Jurkat, Clone E6-1 (cell line): ENCODE measurements at regions not wholly inside any gene's neighbourhood (a gene's known extent, or its start where the extent isn't known, plus 50 kb on each side); places are given as distances from the start of the nearest gene placed in this dataset.
"Not testable (repeated sequence)": the region's sequence is repeated elsewhere in the genome, so short reads cannot be mapped to it uniquely, and the experiment has no call there.

Experiments
- DNase-seq: peaks from one replicate; pipeline ENCODE4 v3.0.0-alpha.2; 2011; ENCODE audit warnings: low read depth, low spot score
- H3K4me3 ChIP-seq: 2 replicates; pipeline ENCODE4 v1.5.1; 2011; ENCODE audit warnings: mild to moderate bottlenecking, low read length, control low read depth, moderate library complexity

- no peak for DNase-seq
- no peak overlapping the region for H3K4me3 ChIP-seq
These were observed 71.5 kb upstream of the DCD start for GRCh38 chr12:54719691-54720090.

DNA sequence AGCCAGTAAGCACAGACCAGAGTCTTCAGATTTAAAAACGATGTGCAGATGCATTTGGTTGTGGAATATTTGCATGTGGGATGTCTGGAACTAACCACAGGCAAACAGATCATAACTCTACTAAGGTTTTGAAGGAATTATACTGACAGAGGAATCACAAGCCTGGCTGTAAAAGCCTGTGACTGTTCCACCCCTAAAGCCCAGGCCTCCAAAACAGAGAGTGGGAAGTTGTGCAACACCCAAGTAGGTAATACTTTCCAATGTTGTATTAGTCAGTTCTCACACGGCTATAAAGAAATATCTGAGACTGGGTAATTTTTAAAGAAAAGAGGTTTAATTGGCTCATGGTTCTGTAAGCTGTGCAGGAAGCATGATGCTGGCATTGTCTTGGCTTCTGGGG lies 68.1 kb upstream of the DCD start:
- no peak overlapping the region for H3K4me3 ChIP-seq
- DNase-seq, result no peak

DNA sequence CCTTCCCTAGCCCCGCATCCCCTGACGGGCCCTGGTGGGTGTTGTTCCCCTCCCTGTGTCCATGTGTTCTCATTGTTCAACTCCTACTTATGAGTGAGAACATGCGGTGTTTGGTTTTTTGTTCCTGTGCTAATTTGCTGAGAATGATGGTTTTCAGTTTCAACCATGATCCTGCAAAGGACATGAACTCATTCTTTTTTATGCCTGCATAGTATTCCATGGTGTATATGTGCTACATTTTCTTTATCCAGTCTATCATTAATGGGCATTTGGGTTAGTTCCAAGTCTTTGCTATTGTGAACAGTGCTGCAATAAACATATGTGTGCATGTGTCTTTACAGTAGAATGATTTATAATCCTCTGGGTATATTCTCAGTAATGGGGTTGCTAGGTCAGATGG lies 65.7 kb upstream of the DCD start:
- not testable (repeated sequence) for H3K4me3 ChIP-seq, DNase-seq

DNA sequence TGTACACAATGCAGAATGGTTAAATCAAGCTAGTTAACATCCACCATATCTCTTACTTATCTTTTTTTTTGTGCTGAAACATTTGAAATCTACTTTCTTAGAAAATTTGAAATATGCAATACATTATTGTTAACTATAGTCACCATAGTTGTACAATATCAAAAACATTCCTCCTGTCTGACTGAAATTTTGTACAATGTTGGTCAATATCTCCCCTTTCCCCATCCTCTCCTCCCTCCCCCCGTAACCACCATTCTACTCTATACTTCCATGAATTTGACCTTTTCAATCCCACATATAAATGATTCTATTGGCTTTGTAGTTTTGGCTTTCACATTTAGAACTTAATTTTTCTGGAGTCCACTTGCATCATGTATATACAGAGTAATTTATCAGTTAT lies 63.5 kb upstream of the DCD start:
- no peak for DNase-seq
- H3K4me3 ChIP-seq, result no peak overlapping the region

- no peak overlapping the region for H3K4me3 ChIP-seq
- no peak for DNase-seq
These were observed 60.7 kb upstream of the DCD start for GRCh38 chr12:54708826-54709225.

DNA sequence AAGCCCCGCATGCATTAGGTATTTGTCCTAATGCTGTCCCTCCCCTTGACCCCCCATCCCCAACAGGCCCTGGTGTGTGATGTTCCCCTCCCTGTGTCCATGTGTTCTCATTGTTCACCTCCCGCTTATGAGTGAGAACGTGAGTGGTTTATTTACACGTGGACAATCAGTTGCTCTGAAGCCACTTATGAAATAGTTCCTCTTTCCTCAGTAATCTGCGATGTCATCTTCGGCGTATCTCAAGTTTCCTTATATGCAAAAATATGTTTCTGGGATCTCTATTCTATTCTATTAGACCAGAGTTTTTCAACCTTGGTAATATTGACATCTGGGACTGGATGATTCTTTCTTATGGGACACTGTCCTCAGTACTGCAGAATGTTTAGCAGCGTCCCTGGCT lies 56.0 kb upstream of the DCD start:
- H3K4me3 ChIP-seq, result no peak overlapping the region
- DNase-seq, result no peak

GRCh38 chr12:54701940-54702592 lies 53.9 kb upstream of the DCD start:
- H3K4me3 ChIP-seq, result no peak overlapping the region
- DNase-seq, result peak; percentile 57

- DNase-seq, result no peak
- no peak overlapping the region for H3K4me3 ChIP-seq
These were observed 52.7 kb upstream of the DCD start for GRCh38 chr12:54700849-54701248.

GRCh38 chr12:54700301-54700700 lies 52.1 kb upstream of the DCD start:
- DNase-seq, result no peak
- no peak overlapping the region for H3K4me3 ChIP-seq
